Panc1 (cell line): ENCODE measurements at regions not wholly inside any gene's neighbourhood (a gene's known extent, or its start where the extent isn't known, plus 50 kb on each side); places are given as distances from the start of the nearest gene placed in this dataset.

Experiments
- REST ChIP-seq, 2 experiments: IDR thresholded peaks; 2 replicates each; pipeline ENCODE4 v1.6.1; 2011 to 2012; ENCODE audit warnings: low read depth in 2 of 2, control low read depth in 1 of 2, low read length in 1 of 2, mild to moderate bottlenecking in 1 of 2, moderate library complexity in 1 of 2; ENCODE audit not compliant: insufficient read depth in 1 of 2
- SIN3A ChIP-seq: IDR thresholded peaks from 2 replicates; pipeline ENCODE4 v1.6.1; 2012; ENCODE audit warnings: low read depth, mild to moderate bottlenecking, low read length, moderate library complexity, borderline replicate concordance; ENCODE audit not compliant: insufficient read depth

DNA sequence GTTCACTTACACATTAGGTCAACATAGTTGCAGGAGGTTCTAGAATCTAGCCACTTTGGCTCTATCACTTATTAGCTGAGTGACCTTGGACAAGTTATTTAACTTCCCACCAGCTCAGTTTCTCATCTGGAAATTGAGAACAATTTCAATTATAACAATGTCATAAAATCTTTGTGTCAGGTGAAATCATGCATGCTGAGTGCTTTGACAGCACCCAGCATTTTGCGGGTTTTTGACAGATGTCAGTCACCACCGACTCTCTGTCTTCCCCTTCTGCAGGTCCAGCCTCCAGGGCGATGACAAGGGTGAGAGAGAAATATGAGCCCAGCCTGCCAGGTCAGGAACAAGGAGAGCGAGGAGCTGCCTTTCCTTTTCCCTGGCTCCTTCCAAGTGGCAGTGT is 107.1 kb upstream of the TAS2R1 start:
- TF ChIP-seq REST (IDR thresholded peaks at IDR 0.05; ENCODE audit: insufficient read depth in 1 of 2, low read depth in 2 of 2, low read length in 1 of 2): no peak
- no peak for TF ChIP-seq SIN3A
